ENCODE measurements at regions not wholly inside any gene's neighbourhood (a gene's known extent, or its start where the extent isn't known, plus 50 kb on each side); places are given as distances from the start of the nearest gene placed in this dataset.

DNA sequence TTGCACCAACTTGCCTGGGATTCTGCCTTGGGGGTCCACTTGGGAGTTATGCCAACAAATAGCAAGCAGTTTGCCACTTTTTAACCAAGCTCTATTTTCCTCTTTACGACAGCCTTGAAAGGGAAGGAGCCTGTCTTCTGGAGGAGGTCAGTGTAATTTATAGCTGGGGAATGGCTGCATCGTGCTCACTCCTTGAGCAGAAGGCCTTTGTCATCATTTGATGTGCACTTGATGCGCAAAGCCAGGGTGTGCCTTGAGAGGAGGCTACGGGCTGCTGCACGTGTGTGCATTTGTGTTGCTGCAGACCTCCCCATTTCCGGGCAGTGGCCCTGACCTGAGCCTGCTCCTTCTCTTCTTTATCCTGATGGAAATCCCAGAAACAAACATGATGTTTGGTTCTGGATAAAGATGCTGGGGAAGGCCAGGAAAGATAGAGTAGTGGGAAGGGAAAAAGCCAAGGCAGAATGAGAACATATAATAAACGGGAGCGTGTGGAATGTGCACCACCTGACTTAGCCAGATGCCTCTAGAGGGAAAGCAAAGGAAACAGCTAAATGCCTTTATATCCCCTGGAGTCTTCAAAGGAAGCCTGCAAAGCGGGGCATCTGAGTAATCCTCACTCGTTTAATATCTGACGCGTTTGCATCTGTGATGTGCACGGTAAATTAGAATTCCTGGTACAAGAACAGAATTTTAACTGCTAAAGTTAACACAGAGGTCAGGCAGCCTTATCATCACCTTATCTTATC, 68.3 kb upstream of the ZNF521 start:
- intact Hi-C loops (cut with micrococcal nuclease): no loop called here
- no peak overlapping the region for H3K27ac Mint-ChIP-seq
- no peaks in the 10 kb centered on the region for H3K9me3 ChIP-seq (ENCODE audit: control insufficient read depth, insufficient read depth, low read length)

GRCh38 chr18:25416374-25416773, 64.4 kb upstream of the ZNF521 start:
- ATAC-seq (no peak), DNase-seq (no peak)
- Histone ChIP-seq H3K4me3 (ENCODE audit: low read length) (no peak overlapping the region), H3K9me3 (ENCODE audit: control insufficient read depth, insufficient read depth, low read length) (no peaks in the 10 kb centered on the region), H3K4me1 (ENCODE audit: control insufficient read depth, insufficient read depth, low read length) (no peaks in the 10 kb centered on the region), H3K27me3 (ENCODE audit: control insufficient read depth, insufficient read depth, low read length) (no peaks in the 10 kb centered on the region), H3K36me3 (ENCODE audit: control insufficient read depth, insufficient read depth, low read length) (no peaks in the 10 kb centered on the region), H3K27ac (ENCODE audit: low read length) (no peak overlapping the region)
- WGBS (ENCODE audit: insufficient coverage): 90% methylated on average over 1 of the region's 3 CpGs
- Mint-ChIP-seq H3K4me1 (no peaks in the 10 kb centered on the region), H3K27me3 (ENCODE audit: low read depth in 2 of 2) (peaks cover 6 to 24% of the 10 kb centered on the region in 2 donors), H3K36me3 (no peaks in the 10 kb centered on the region), H3K9me3 (peaks cover 0 to 2% of the 10 kb centered on the region in 2 donors), H3K4me3 (no peak overlapping the region), H3K27ac (no peak overlapping the region)
- TF ChIP-seq, protein P1, sequence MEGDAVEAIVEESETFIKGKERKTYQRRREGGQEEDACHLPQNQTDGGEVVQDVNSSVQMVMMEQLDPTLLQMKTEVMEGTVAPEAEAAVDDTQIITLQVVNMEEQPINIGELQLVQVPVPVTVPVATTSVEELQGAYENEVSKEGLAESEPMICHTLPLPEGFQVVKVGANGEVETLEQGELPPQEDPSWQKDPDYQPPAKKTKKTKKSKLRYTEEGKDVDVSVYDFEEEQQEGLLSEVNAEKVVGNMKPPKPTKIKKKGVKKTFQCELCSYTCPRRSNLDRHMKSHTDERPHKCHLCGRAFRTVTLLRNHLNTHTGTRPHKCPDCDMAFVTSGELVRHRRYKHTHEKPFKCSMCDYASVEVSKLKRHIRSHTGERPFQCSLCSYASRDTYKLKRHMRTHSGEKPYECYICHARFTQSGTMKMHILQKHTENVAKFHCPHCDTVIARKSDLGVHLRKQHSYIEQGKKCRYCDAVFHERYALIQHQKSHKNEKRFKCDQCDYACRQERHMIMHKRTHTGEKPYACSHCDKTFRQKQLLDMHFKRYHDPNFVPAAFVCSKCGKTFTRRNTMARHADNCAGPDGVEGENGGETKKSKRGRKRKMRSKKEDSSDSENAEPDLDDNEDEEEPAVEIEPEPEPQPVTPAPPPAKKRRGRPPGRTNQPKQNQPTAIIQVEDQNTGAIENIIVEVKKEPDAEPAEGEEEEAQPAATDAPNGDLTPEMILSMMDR (IDR thresholded peaks at IDR 0.05): no peak
- intact Hi-C loops (cut with micrococcal nuclease): no loop called here

More for the DNA sequence above, 68.3 kb upstream of the ZNF521 start:
- DNase-seq: no peak
- Mint-ChIP-seq H3K27me3 (ENCODE audit: low read depth in 2 of 2) (peaks cover 6 to 38% of the 10 kb centered on the region in 2 donors), H3K4me1 (no peaks in the 10 kb centered on the region), H3K4me3 (no peak overlapping the region), H3K36me3 (no peaks in the 10 kb centered on the region), H3K9me3 (no peaks in the 10 kb centered on the region)
- ATAC-seq: no peak
- H3K27ac ChIP-seq (ENCODE audit: low read length): no peak overlapping the region
- H3K4me1 ChIP-seq (ENCODE audit: control insufficient read depth, insufficient read depth, low read length): no peaks in the 10 kb centered on the region
- TF ChIP-seq, protein P1 (IDR thresholded peaks at IDR 0.05): no peak
- H3K27me3 ChIP-seq (ENCODE audit: control insufficient read depth, insufficient read depth, low read length): no peaks in the 10 kb centered on the region
- H3K36me3 ChIP-seq (ENCODE audit: control insufficient read depth, insufficient read depth, low read length): no peaks in the 10 kb centered on the region
- 80% methylated on average over 13 of the region's 13 CpGs for WGBS (ENCODE audit: insufficient coverage)
- H3K4me3 ChIP-seq (ENCODE audit: low read length): no peak overlapping the region

DNA sequence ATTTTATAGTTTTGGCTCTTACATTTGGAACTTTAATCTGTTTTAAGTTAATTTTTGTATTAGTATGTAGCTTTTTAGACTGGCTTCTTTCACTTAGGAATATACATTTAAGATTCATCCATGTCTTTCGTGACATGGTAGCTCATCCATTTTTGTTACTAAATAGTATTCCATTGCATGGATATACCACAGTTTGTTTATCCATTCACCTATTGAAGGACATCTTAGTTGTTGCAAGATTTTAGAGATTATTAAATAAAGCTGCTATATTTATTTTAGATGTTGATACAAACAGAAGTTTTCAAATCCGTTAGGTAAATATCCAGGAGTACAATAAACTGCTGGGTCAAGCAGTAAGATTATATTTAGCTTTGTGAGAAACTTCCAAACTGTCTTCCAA, 58.0 kb upstream of the ZNF521 start:
- H3K4me1 Mint-ChIP-seq: no peaks in the 10 kb centered on the region
- Histone ChIP-seq H3K27me3 (ENCODE audit: control insufficient read depth, insufficient read depth, low read length) (no peaks in the 10 kb centered on the region), H3K9me3 (ENCODE audit: control insufficient read depth, insufficient read depth, low read length) (no peaks in the 10 kb centered on the region), H3K4me3 (ENCODE audit: low read length) (no peak overlapping the region), H3K36me3 (ENCODE audit: control insufficient read depth, insufficient read depth, low read length) (no peaks in the 10 kb centered on the region), H3K4me1 (ENCODE audit: control insufficient read depth, insufficient read depth, low read length) (no peaks in the 10 kb centered on the region), H3K27ac (ENCODE audit: low read length) (no peak overlapping the region)
- peaks cover 0 to 6% of the 10 kb centered on the region in 2 donors for H3K9me3 Mint-ChIP-seq
- no peak overlapping the region for H3K4me3 Mint-ChIP-seq
- no peak overlapping the region for H3K27ac Mint-ChIP-seq
- ATAC-seq: no peak
- intact Hi-C loops (cut with micrococcal nuclease): no loop called here
- peaks cover 0 to 3% of the 10 kb centered on the region in 2 donors for H3K27me3 Mint-ChIP-seq (ENCODE audit: low read depth in 2 of 2)
- TF ChIP-seq, protein P1 (IDR thresholded peaks at IDR 0.05): no peak
- H3K36me3 Mint-ChIP-seq: no peaks in the 10 kb centered on the region
- no CpG with 5 or more reads among the region's 2 CpGs for WGBS (ENCODE audit: insufficient coverage)
- DNase-seq: no peak

GRCh38 chr18:25408293-25408692, 56.3 kb upstream of the ZNF521 start:
- DNase-seq (no peak), ATAC-seq (no peak)
- no peaks in the 10 kb centered on the region for H3K9me3 ChIP-seq (ENCODE audit: control insufficient read depth, insufficient read depth, low read length)
- H3K9me3 Mint-ChIP-seq: peaks cover 0 to 6% of the 10 kb centered on the region in 2 donors
- intact Hi-C loops (cut with micrococcal nuclease): no loop called here
- H3K27ac Mint-ChIP-seq: no peak overlapping the region
- no peaks in the 10 kb centered on the region for H3K36me3 ChIP-seq (ENCODE audit: control insufficient read depth, insufficient read depth, low read length)
- no peak overlapping the region for H3K4me3 ChIP-seq (ENCODE audit: low read length)
- no peaks in the 10 kb centered on the region for H3K36me3 Mint-ChIP-seq
- 87% methylated on average over 4 of the region's 4 CpGs for WGBS (ENCODE audit: insufficient coverage)
- no peaks in the 10 kb centered on the region for H3K27me3 ChIP-seq (ENCODE audit: control insufficient read depth, insufficient read depth, low read length)
- no peaks in the 10 kb centered on the region for H3K4me1 ChIP-seq (ENCODE audit: control insufficient read depth, insufficient read depth, low read length)
- TF ChIP-seq, protein P1 (IDR thresholded peaks at IDR 0.05): no peak
- H3K4me3 Mint-ChIP-seq: no peak overlapping the region
- H3K27ac ChIP-seq (ENCODE audit: low read length): no peak overlapping the region
- H3K4me1 Mint-ChIP-seq: no peaks in the 10 kb centered on the region
- peaks cover 0 to 3% of the 10 kb centered on the region in 2 donors for H3K27me3 Mint-ChIP-seq (ENCODE audit: low read depth in 2 of 2)

All from natural killer cell (primary cell).